Activated naive CD4-positive, alpha-beta T cell treated with anti-CD3 and anti-CD28 coated beads, Interleukin-2, amount 50 U/mL, for 72 hours (primary cell): ENCODE measurements at regions not wholly inside any gene's neighbourhood (a gene's known extent, or its start where the extent isn't known, plus 50 kb on each side); places are given as distances from the start of the nearest gene placed in this dataset.

Source experiments
- ATAC-seq, 2 donors: fragments of 150-1000 bp; cut with Tn5 transposase; 2 replicates each; pipeline ENCODE4 v1.10.0; 2021; ENCODE audit warnings: mild to moderate bottlenecking in 2 of 2, moderate library complexity in 2 of 2
- DNase-seq, 2 donors: peaks; one replicate each; pipeline ENCODE4 v3.0.0; 2021 to 2022; ENCODE audit warnings: low spot score in 2 of 2
- H3K27ac Mint-ChIP-seq, 2 donors: one replicate each; pipeline ENCODE4 v1.8.0; 2022; ENCODE audit warnings: mild to moderate bottlenecking in 2 of 2, mixed read lengths in 2 of 2
- H3K36me3 Mint-ChIP-seq, 2 donors: one replicate each; pipeline ENCODE4 v1.8.0; 2022; ENCODE audit warnings: mixed read lengths in 2 of 2
- H3K9me3 Mint-ChIP-seq, 2 donors: one replicate each; pipeline ENCODE4 v1.8.0; 2022; ENCODE audit warnings: mixed read lengths in 2 of 2

- peaks cover 4 to 18% of the 10 kb centered on the region in 2 donors for H3K9me3 Mint-ChIP-seq
- no peak overlapping the region for H3K27ac Mint-ChIP-seq
- DNase-seq (no peak), ATAC-seq (no peak)
- H3K36me3 Mint-ChIP-seq = no peaks in the 10 kb centered on the region
Measured at GRCh38 chr13:107076801-107077200, 508.9 kb upstream of the ARGLU1 start.

GRCh38 chr13:107075576-107075975, 507.6 kb upstream of the ARGLU1 start:
- ATAC-seq (no peak), DNase-seq (no peak)
- Mint-ChIP-seq H3K9me3 (peaks cover 0 to 14% of the 10 kb centered on the region in 2 donors), H3K36me3 (no peaks in the 10 kb centered on the region), H3K27ac (no peak overlapping the region)

GRCh38 chr13:107070792-107071191, 502.9 kb upstream of the ARGLU1 start:
- Mint-ChIP-seq H3K36me3 (no peaks in the 10 kb centered on the region), H3K9me3 (peaks cover 0 to 2% of the 10 kb centered on the region in 2 donors), H3K27ac (no peak overlapping the region)
- DNase-seq (no peak), ATAC-seq (no peak)

- ATAC-seq = no peak
Measured at GRCh38 chr13:107069108-107069776, 501.3 kb upstream of the ARGLU1 start.

GRCh38 chr13:107067381-107067780, 499.4 kb upstream of the ARGLU1 start:
- no peak for ATAC-seq
- no peak for DNase-seq
- peaks cover 0 to 2% of the 10 kb centered on the region in 2 donors for H3K9me3 Mint-ChIP-seq
- no peaks in the 10 kb centered on the region for H3K36me3 Mint-ChIP-seq
- no peak overlapping the region for H3K27ac Mint-ChIP-seq

More at GRCh38 chr13:107069108-107069776, 501.3 kb upstream of the ARGLU1 start:
- no peak for DNase-seq
- Mint-ChIP-seq H3K27ac (no peak overlapping the region), H3K36me3 (no peaks in the 10 kb centered on the region), H3K9me3 (peaks cover 0 to 2% of the 10 kb centered on the region in 2 donors)

GRCh38 chr13:107066355-107066754, 498.4 kb upstream of the ARGLU1 start:
- Mint-ChIP-seq H3K27ac (no peak overlapping the region), H3K9me3 (peaks cover 1 to 3% of the 10 kb centered on the region in 2 donors), H3K36me3 (no peaks in the 10 kb centered on the region)
- ATAC-seq (no peak), DNase-seq (no peak)

GRCh38 chr13:107065036-107065435, 497.1 kb upstream of the ARGLU1 start:
- Mint-ChIP-seq H3K9me3 (peaks cover 4 to 10% of the 10 kb centered on the region in 2 donors), H3K36me3 (no peaks in the 10 kb centered on the region), H3K27ac (no peak overlapping the region)
- DNase-seq (no peak), ATAC-seq (no peak)

GRCh38 chr13:107057028-107057631, 489.2 kb upstream of the ARGLU1 start:
- ATAC-seq (no peak), DNase-seq (no peak)
- H3K36me3 Mint-ChIP-seq = no peaks in the 10 kb centered on the region
- H3K9me3 Mint-ChIP-seq = peaks cover 19 to 33% of the 10 kb centered on the region in 2 donors
- H3K27ac Mint-ChIP-seq = no peak overlapping the region

- Mint-ChIP-seq H3K9me3 (peaks cover 9 to 11% of the 10 kb centered on the region in 2 donors), H3K36me3 (no peaks in the 10 kb centered on the region), H3K27ac (no peak overlapping the region)
- DNase-seq (no peak), ATAC-seq (no peak)
Measured at GRCh38 chr13:107043021-107043956, 475.4 kb upstream of the ARGLU1 start.

- DNase-seq (no peak), ATAC-seq (no peak)
- Mint-ChIP-seq H3K36me3 (no peaks in the 10 kb centered on the region), H3K27ac (no peak overlapping the region), H3K9me3 (peaks cover 6 to 12% of the 10 kb centered on the region in 2 donors)
Measured at GRCh38 chr13:107035778-107036177, 467.8 kb upstream of the ARGLU1 start.

- H3K36me3 Mint-ChIP-seq = no peaks in the 10 kb centered on the region
- no peak for ATAC-seq
- no peak overlapping the region for H3K27ac Mint-ChIP-seq
- DNase-seq = no peak
- H3K9me3 Mint-ChIP-seq = peaks cover 7 to 8% of the 10 kb centered on the region in 2 donors
Measured at GRCh38 chr13:107035186-107035585, 467.2 kb upstream of the ARGLU1 start.

- DNase-seq (no peak), ATAC-seq (no peak)
- H3K27ac Mint-ChIP-seq = no peak overlapping the region
- H3K9me3 Mint-ChIP-seq = peaks cover 7 to 8% of the 10 kb centered on the region in 2 donors
- no peaks in the 10 kb centered on the region for H3K36me3 Mint-ChIP-seq
Measured at GRCh38 chr13:107034236-107034872, 466.4 kb upstream of the ARGLU1 start.

- H3K36me3 Mint-ChIP-seq = no peaks in the 10 kb centered on the region
- ATAC-seq (no peak), DNase-seq (no peak)
- H3K9me3 Mint-ChIP-seq = peaks cover 7 to 12% of the 10 kb centered on the region in 2 donors
- no peak overlapping the region for H3K27ac Mint-ChIP-seq
Measured at GRCh38 chr13:107031716-107032115, 463.8 kb upstream of the ARGLU1 start.

- no peak overlapping the region for H3K27ac Mint-ChIP-seq
- DNase-seq (no peak), ATAC-seq (no peak)
- peaks cover 4 to 23% of the 10 kb centered on the region in 2 donors for H3K9me3 Mint-ChIP-seq
- no peaks in the 10 kb centered on the region for H3K36me3 Mint-ChIP-seq
Measured at GRCh38 chr13:107028751-107029150, 460.8 kb upstream of the ARGLU1 start.

- DNase-seq (no peak), ATAC-seq (no peak)
- peaks cover 4 to 26% of the 10 kb centered on the region in 2 donors for H3K9me3 Mint-ChIP-seq
- no peak overlapping the region for H3K27ac Mint-ChIP-seq
- no peaks in the 10 kb centered on the region for H3K36me3 Mint-ChIP-seq
Measured at GRCh38 chr13:107025991-107026390, 458.1 kb upstream of the ARGLU1 start.

GRCh38 chr13:107023335-107023734, 455.4 kb upstream of the ARGLU1 start:
- H3K27ac Mint-ChIP-seq = no peak overlapping the region
- H3K9me3 Mint-ChIP-seq = peaks cover 4 to 26% of the 10 kb centered on the region in 2 donors
- DNase-seq (no peak), ATAC-seq (no peak)
- H3K36me3 Mint-ChIP-seq = no peaks in the 10 kb centered on the region

GRCh38 chr13:107020393-107020792, 452.5 kb upstream of the ARGLU1 start:
- DNase-seq = no peak
- no peak for ATAC-seq
- no peaks in the 10 kb centered on the region for H3K36me3 Mint-ChIP-seq
- peaks cover 4 to 24% of the 10 kb centered on the region in 2 donors for H3K9me3 Mint-ChIP-seq
- H3K27ac Mint-ChIP-seq = no peak overlapping the region
